ENCODE measurements at regions not wholly inside any gene's neighbourhood (a gene's known extent, or its start where the extent isn't known, plus 50 kb on each side); places are given as distances from the start of the nearest gene placed in this dataset.

GRCh38 chr11:134841972-134842371 is 429.9 kb upstream of the B3GAT1 start:
- TF ChIP-seq EZH2 (IDR thresholded peaks at IDR 0.05) (no peak), EZH2phosphoT487 (IDR thresholded peaks at IDR 0.05) (no peak)
- TF ChIP-seq, protein P1, sequence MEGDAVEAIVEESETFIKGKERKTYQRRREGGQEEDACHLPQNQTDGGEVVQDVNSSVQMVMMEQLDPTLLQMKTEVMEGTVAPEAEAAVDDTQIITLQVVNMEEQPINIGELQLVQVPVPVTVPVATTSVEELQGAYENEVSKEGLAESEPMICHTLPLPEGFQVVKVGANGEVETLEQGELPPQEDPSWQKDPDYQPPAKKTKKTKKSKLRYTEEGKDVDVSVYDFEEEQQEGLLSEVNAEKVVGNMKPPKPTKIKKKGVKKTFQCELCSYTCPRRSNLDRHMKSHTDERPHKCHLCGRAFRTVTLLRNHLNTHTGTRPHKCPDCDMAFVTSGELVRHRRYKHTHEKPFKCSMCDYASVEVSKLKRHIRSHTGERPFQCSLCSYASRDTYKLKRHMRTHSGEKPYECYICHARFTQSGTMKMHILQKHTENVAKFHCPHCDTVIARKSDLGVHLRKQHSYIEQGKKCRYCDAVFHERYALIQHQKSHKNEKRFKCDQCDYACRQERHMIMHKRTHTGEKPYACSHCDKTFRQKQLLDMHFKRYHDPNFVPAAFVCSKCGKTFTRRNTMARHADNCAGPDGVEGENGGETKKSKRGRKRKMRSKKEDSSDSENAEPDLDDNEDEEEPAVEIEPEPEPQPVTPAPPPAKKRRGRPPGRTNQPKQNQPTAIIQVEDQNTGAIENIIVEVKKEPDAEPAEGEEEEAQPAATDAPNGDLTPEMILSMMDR (IDR thresholded peaks at IDR 0.05): no peak
